ENCODE measurements at regions not wholly inside any gene's neighbourhood (a gene's known extent, or its start where the extent isn't known, plus 50 kb on each side); places are given as distances from the start of the nearest gene placed in this dataset.

DNA sequence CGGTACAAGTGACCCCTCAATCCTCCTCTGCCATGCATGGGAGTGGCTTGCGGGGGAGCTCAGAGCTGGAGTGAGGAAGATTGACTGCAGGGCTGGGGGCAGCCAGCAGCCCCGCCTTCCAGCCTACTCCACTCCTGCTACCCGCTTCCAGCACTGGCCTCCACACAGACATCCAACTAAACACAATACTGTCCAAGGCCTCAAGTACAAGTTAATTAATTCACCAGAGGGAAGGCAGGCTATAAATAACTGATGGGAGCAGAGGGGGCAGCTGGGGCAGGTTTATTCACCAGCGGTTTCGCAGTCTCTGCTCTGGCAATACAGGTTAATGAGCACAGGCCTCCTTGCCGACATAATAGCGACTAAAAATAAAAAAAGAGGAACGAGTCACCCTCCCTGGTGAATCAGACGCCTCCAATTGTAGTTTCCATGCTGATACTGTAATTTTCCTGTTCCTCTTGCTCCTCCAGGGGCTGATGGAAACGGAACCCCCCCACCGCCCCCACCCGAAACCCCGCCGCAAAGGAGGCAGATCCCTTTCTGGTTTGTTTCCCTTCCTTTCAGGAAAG is 166.4 kb upstream of the TLE3 start:
- DNase-seq (ENCODE audit: low read depth in 2 of 2) = no peak

DNA sequence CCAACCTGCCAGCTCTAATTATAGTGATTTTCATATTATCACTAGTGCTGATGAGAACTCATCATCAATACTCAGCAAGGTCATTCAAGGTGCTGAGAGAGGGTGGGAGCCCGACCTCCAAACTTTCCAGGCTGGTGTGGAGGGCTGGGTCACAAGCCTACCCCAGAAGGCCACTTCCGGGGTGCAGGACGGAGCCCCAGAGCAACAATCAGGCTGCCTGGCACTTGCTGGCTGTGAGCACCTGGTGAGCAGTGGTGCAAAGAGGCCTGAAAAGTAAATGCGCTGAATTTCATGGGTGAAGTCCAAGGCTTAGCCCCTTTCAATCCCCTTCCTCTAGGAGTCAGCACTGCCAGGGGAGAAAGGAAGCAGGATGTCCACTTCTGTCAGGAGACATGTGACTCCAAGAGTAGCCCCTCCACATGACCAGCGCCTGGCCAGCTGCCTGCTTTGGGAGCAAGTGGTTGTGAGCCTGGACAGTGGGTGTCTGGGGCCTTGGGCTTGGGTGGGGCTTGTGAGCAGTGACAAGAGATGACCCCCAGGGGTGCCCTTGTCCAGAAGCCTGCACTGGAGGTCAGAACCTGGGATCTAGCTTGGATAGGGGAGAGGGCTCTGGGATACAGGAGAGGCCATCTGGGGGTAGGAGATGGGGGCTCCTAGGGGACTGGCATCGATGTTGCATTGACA is 165.0 kb upstream of the TLE3 start:
- DNase-seq (ENCODE audit: low read depth in 2 of 2) = no peak

DNA sequence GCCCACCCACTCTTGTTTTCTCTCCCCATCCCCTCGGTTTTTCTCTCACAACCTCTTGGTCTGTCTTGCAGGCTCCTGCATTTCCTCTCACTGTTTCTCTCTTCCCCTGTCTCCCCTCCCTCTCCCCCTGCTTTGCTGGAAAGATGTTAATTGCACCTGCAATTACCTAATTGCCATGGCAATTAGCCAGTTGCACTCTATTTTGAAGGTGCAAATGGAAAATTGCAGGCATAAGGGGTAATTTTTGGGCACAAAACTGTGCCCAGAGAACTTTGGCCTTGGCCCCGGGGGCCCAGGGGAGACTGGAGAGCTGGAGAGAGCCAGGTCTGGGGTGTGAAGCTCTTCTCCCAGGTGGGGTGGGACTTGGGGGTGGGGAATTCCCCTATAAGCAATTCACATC is 164.5 kb upstream of the TLE3 start:
- DNase-seq (ENCODE audit: low read depth in 2 of 2) = no peak

GRCh38 chr15:70261083-70261482 is 163.4 kb upstream of the TLE3 start:
- DNase-seq (ENCODE audit: low read depth in 2 of 2) = no peak

- no peak for DNase-seq (ENCODE audit: low read depth in 2 of 2)
These were observed 162.9 kb upstream of the TLE3 start for GRCh38 chr15:70260580-70260979.

- no peak for DNase-seq (ENCODE audit: low read depth in 2 of 2)
These were observed 162.2 kb upstream of the TLE3 start for GRCh38 chr15:70259640-70260508.

GRCh38 chr15:70259028-70259424 is 161.3 kb upstream of the TLE3 start:
- peak; percentile 50 to 59 for DNase-seq (ENCODE audit: low read depth in 2 of 2)

DNA sequence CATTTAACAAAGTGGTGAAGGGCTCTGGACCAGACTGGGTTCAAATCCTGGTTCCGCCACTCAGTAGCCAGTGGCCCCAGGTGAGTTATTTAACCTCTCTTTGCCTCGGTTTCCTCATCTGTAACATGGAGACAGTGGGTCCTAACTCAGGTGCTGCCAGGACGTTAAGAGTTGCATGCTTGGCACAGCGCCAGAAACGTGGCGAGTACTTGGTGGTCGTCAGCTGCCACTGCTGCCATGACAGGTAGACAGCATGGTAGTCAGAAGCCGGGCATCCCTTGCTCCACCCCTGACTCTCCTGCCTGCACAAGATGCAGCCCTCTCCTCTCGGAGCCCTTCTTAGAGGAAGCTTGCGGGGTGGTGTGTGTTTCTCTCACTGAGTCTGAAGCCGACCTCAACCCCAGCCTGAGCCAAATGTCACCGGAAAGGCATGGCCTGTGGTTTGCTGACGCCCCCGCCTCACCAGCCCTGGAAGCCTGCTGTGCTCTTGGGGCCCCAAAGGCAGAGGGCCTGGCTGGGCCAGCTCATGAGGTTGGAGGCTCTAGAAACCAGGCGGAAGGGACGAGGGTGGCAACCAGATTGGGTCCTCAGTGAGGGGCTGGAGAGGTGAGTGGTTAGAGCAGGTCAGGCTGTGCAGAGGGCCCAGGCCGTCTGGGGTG is 160.8 kb upstream of the TLE3 start:
- no peak for DNase-seq (ENCODE audit: low read depth in 2 of 2)

- DNase-seq (ENCODE audit: low read depth in 2 of 2) = no peak
These were observed 160.0 kb upstream of the TLE3 start for GRCh38 chr15:70257573-70258248.

GRCh38 chr15:70257047-70257446 is 159.3 kb upstream of the TLE3 start:
- no peak for DNase-seq (ENCODE audit: low read depth in 2 of 2)

GRCh38 chr15:70254311-70254869 is 156.7 kb upstream of the TLE3 start:
- DNase-seq (ENCODE audit: low read depth in 2 of 2) = no peak

- DNase-seq (ENCODE audit: low read depth in 2 of 2) = no peak
These were observed 155.9 kb upstream of the TLE3 start for GRCh38 chr15:70253461-70254156.

- DNase-seq (ENCODE audit: low read depth in 2 of 2) = no peak
These were observed 155.2 kb upstream of the TLE3 start for GRCh38 chr15:70252951-70253320.

DNA sequence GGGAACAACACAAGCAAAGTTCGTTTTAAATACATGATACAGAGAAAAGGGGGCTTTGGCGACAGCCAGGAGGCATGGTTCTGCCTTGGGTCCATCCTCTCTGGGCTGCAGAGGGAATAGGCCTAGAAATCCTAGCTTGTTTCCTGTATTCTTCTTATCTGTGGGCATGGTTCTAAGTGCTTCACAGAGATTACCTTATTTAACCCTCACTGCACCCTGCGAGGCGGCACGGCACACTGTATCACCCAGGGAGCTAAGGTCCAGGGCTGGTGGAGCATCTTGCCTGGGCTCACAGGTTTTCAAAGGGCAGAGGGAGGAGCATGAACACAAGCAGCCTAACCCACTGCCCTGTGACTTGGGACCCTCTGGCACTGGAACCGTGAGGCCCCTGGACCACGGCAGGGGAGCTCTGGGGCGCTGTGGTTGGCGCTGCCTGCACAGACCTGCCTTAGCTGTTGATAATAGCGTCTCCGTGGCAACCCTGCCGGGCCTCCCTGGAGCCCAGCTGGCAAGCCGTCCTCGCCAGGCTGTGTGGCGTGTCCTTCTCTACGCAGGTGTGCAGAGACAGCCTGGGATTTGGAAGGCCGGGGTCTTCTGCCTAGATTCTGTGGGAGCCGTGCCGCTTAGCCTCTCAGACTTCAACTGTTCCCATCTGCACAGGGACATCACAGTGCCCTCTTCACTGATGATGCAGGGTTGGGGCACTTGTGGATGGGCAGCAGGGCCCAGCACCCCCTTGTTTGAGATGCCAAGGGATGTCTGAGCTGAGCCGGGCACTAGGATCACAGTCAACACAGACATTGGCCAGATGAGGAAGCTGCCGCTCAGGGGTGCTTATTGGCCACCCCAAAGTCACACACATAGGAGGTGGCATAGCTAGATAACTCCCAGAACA is 154.6 kb upstream of the TLE3 start:
- DNase-seq (ENCODE audit: low read depth in 2 of 2) = no peak

- DNase-seq (ENCODE audit: low read depth in 2 of 2) = no peak
These were observed 153.7 kb upstream of the TLE3 start for GRCh38 chr15:70251246-70251990.

DNA sequence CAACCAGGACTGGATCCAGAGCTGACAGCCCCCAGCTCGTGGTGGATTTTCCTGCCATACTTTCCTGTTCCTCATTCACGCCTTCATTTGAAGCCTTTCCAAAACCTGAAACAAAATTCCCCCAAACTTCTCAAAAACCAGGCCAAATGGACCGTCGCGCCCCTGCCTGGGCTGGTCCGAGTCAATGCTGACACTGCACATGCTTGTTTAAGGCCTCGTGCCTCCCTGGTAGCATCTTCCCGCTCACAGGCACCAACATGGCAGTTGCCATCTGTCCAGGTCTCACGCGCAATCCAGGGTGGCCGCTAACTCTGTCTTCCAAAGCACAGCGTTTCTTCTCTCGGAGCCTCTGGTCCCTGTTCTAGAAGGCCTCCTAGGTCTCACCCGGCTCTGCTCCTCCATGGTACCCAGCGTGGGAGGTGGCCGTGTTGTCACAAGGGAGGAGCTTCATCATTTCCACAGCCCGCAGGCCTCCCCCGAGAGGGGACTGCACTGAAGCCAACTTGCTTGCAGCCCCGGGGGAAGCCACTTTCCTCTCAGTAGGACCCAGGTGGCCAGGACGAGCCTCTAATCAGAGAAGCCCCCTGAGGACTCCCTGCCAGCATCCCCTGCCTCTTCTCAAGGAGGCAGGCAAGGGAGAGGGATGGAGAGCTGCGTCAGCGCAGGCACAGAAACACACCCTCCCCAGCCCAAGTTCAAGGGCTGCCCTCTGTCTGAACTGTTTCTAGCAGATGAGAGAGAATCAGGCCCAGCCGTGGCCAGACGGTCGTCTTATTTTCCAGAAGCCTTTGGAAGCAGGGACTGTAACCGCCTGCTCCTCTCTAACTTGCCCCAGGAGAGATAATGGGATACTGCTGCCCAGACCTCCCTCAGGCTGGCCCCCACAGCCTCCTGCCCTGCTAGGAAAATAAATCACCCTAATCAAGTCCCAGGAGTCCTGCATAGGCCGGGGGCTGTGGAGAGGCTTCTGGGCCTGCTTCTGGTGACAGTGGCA is 152.8 kb upstream of the TLE3 start:
- DNase-seq (ENCODE audit: low read depth in 2 of 2) = no peak

GRCh38 chr15:70249616-70250015 is 151.9 kb upstream of the TLE3 start:
- DNase-seq (ENCODE audit: low read depth in 2 of 2) = no peak
